Kidney capillary endothelial cell (primary cell): ENCODE measurements at regions not wholly inside any gene's neighbourhood (a gene's known extent, or its start where the extent isn't known, plus 50 kb on each side); places are given as distances from the start of the nearest gene placed in this dataset.
A peak's percentile ranks its signal among the peaks of the same experiment; 100 is the strongest.

Experiments
- DNase-seq: peaks from one replicate; pipeline ENCODE4 v3.0.0-alpha.2; 2018; ENCODE audit warnings: low spot score

GRCh38 chr10:57535306-57535705 is 732.4 kb downstream of the IPMK start:
- no peak for DNase-seq

- DNase-seq: no peak
Measured at GRCh38 chr10:57513637-57514036, 754.1 kb downstream of the IPMK start.

- no peak for DNase-seq
Measured at GRCh38 chr10:57507788-57508187, 759.9 kb downstream of the IPMK start.

- no peak for DNase-seq
Measured at GRCh38 chr10:57506414-57507094, 761.1 kb downstream of the IPMK start.

GRCh38 chr10:57494486-57494885 is 773.2 kb downstream of the IPMK start:
- DNase-seq: no peak

- no peak for DNase-seq
Measured at GRCh38 chr10:57482259-57482658, 785.4 kb downstream of the IPMK start.

GRCh38 chr10:57472823-57473619 is 794.7 kb downstream of the IPMK start:
- no peak for DNase-seq

GRCh38 chr10:57468894-57469432 is 798.7 kb downstream of the IPMK start:
- no peak for DNase-seq

GRCh38 chr10:57465155-57465554 is 802.5 kb downstream of the IPMK start:
- DNase-seq: no peak

- DNase-seq: no peak
Measured at GRCh38 chr10:57460540-57460939, 807.2 kb downstream of the IPMK start.

- no peak for DNase-seq
Measured at GRCh38 chr10:57457972-57458512, 809.7 kb downstream of the IPMK start.

- no peak for DNase-seq
Measured at GRCh38 chr10:57430376-57430775, 837.3 kb downstream of the IPMK start.

- DNase-seq: no peak
Measured at GRCh38 chr10:57420881-57421280, 846.8 kb downstream of the IPMK start.

GRCh38 chr10:57418476-57418875 is 849.2 kb downstream of the IPMK start:
- DNase-seq: no peak

GRCh38 chr10:57395923-57396322 is 871.8 kb downstream of the IPMK start:
- DNase-seq: no peak

- DNase-seq: no peak
Measured at GRCh38 chr10:57367412-57367811, 900.3 kb downstream of the IPMK start.

- DNase-seq: no peak
Measured at GRCh38 chr10:57362811-57363210, 904.9 kb downstream of the IPMK start.

GRCh38 chr10:57353403-57354003 is 914.2 kb downstream of the IPMK start:
- DNase-seq: no peak

- DNase-seq: no peak
Measured at GRCh38 chr10:57351076-57351475, 916.6 kb downstream of the IPMK start.

GRCh38 chr10:57341294-57341693 is 926.4 kb downstream of the IPMK start:
- DNase-seq: no peak

GRCh38 chr10:57338823-57339558 is 928.7 kb downstream of the IPMK start:
- DNase-seq: peak; percentile 21

- no peak for DNase-seq
Measured at GRCh38 chr10:57336865-57337264, 930.8 kb downstream of the IPMK start.
